Neural cell (in vitro differentiated cells): ENCODE measurements at regions not wholly inside any gene's neighbourhood (a gene's known extent, or its start where the extent isn't known, plus 50 kb on each side); places are given as distances from the start of the nearest gene placed in this dataset.

Source experiments
- H2AFZ ChIP-seq: fragments of 200-600, 300-800 bp; sonication (generic), shearing (Covaris generic); 2 replicates; pipeline ENCODE4 v1.6.0; 2014; ENCODE audit warnings: low read depth, mild to moderate bottlenecking, antibody characterized with exemption, low read length, moderate library complexity
- H3F3A ChIP-seq: fragments of 200-600 bp; shearing (Covaris generic); 2 replicates; pipeline ENCODE4 v1.6.1; 2016; ENCODE audit warnings: mild to moderate bottlenecking, moderate library complexity, mixed read lengths, antibody characterized with exemption, low read length; ENCODE audit not compliant: insufficient read depth, poor library complexity, severe bottlenecking
- H3K27ac ChIP-seq: fragments of 200-600, 300-800 bp; sonication (generic), shearing (Covaris generic); 2 replicates; pipeline ENCODE4 v1.5.1; 2014; ENCODE audit warnings: mild to moderate bottlenecking, low read length, moderate library complexity
- H3K27me3 ChIP-seq: fragments of 300-800, 200-600 bp; sonication (generic), shearing (Covaris generic); 2 replicates; pipeline ENCODE4 v1.6.0; 2014; ENCODE audit warnings: mild to moderate bottlenecking, low read depth, low read length, moderate library complexity; ENCODE audit not compliant: insufficient read depth
- H3K36me3 ChIP-seq: fragments of 300-800, 200-600 bp; sonication (generic), shearing (Covaris generic); 2 replicates; pipeline ENCODE4 v1.5.1; 2014; ENCODE audit warnings: mild to moderate bottlenecking, antibody characterized with exemption, low read length, moderate library complexity; ENCODE audit not compliant: insufficient read depth
- H3K4me2 ChIP-seq: fragments of 300-800, 200-600 bp; sonication (generic), shearing (Covaris generic); 2 replicates; pipeline ENCODE4 v1.6.0; 2014; ENCODE audit warnings: mild to moderate bottlenecking, low read length
- H3K4me3 ChIP-seq: fragments of 300-800, 200-600 bp; sonication (generic), shearing (Covaris generic); 2 replicates; pipeline ENCODE4 v1.5.1; 2014; ENCODE audit warnings: mild to moderate bottlenecking, low read length, moderate library complexity
- H3K79me2 ChIP-seq: fragments of 200-600 bp; shearing (Covaris generic); replicated peaks from 2 replicates; pipeline ENCODE4 v1.6.0; 2014; ENCODE audit warnings: mild to moderate bottlenecking, low read length, moderate library complexity; ENCODE audit not compliant: insufficient read depth
- H3K9ac ChIP-seq: fragments of 300-800, 200-600 bp; sonication (generic), shearing (Covaris generic); 2 replicates; pipeline ENCODE4 v1.6.1; 2016; ENCODE audit warnings: mild to moderate bottlenecking, low read length, mixed read lengths
- H3K9me2 ChIP-seq: fragments of 200-600 bp; shearing (Covaris generic); 2 replicates; pipeline ENCODE4 v1.6.1; 2016; ENCODE audit warnings: mild to moderate bottlenecking, low read length, mixed read lengths; ENCODE audit not compliant: insufficient read depth
- H3K9me3 ChIP-seq: fragments of 200-600, 300-800 bp; sonication (generic), shearing (Covaris generic); 2 replicates; pipeline ENCODE4 v1.6.1; 2016; ENCODE audit warnings: mild to moderate bottlenecking, mixed run types, low read length, moderate library complexity, mixed read lengths
- H4K20me1 ChIP-seq: fragments of 200-600 bp; shearing (Covaris generic); 2 replicates; pipeline ENCODE4 v1.6.1; 2016; ENCODE audit warnings: mild to moderate bottlenecking, mixed run types; ENCODE audit not compliant: insufficient read depth
- EP300 ChIP-seq: fragments of 450-650 bp; conservative IDR thresholded peaks from 2 replicates; pipeline ENCODE4 v1.6.1; 2014; ENCODE audit warnings: antibody characterized with exemption, mild to moderate bottlenecking, moderate library complexity; ENCODE audit not compliant: poor library complexity, severe bottlenecking
- EZH2 ChIP-seq: fragments of 200-600, 300-800 bp; shearing (Covaris generic), sonication (generic); IDR thresholded peaks from 2 replicates; pipeline ENCODE4 v1.6.1; 2014; ENCODE audit warnings: antibody characterized with exemption, low read length, borderline replicate concordance, mild to moderate bottlenecking; ENCODE audit not compliant: insufficient read depth, poor library complexity, severe bottlenecking
- MXI1 ChIP-seq: fragments of 450-650 bp; conservative IDR thresholded peaks from 2 replicates; pipeline ENCODE4 v1.6.1; 2014; ENCODE audit warnings: antibody characterized with exemption, mild to moderate bottlenecking; ENCODE audit not compliant: poor library complexity, severe bottlenecking
- POLR2AphosphoS5 ChIP-seq: IDR thresholded peaks from 2 replicates; pipeline ENCODE4 v1.6.1; 2012
- RAD21 ChIP-seq: fragments of 450-650 bp; conservative IDR thresholded peaks from 2 replicates; pipeline ENCODE4 v1.6.1; 2014; ENCODE audit warnings: antibody characterized with exemption, mild to moderate bottlenecking, moderate library complexity
- SMC3 ChIP-seq: fragments of 450-650 bp; conservative IDR thresholded peaks from 2 replicates; pipeline ENCODE4 v1.6.1; 2014; ENCODE audit warnings: antibody characterized with exemption, mild to moderate bottlenecking, moderate library complexity; ENCODE audit not compliant: poor library complexity
- TAF1 ChIP-seq: IDR thresholded peaks from 2 replicates; pipeline ENCODE4 v1.6.1; 2012; ENCODE audit warnings: low read depth
- TF ChIP-seq, protein P1 (sequence below): fragments of 450-650 bp; IDR thresholded peaks from 2 replicates; pipeline ENCODE4 v1.5.1; 2014; ENCODE audit warnings: antibody characterized with exemption, mild to moderate bottlenecking, moderate library complexity; ENCODE audit not compliant: poor library complexity, severe bottlenecking
- TF ChIP-seq, protein P2 (sequence below): IDR thresholded peaks from 2 replicates; pipeline ENCODE4 v1.6.1; 2012; ENCODE audit warnings: borderline replicate concordance

DNA sequence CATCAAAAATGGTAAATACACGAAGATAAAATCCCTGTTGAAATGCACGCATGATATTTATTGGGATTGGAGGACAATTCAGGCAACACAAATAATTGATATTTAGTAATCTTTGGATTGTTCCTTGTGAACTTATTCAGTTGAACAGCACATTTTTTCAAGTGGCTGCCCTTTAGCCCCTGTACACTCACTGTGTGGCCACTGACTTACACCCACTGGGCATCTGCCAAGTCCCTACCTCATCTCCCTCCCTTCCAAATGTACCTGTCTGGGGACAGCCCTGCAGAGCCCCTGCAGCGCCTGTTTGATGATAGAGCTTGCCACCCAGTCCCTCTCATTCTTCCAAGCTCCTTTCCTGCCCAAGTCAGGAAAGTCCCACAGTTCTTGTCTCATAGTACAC is 154.3 kb downstream of the GLUL start:
- Histone ChIP-seq H2AFZ (no peak overlapping the region), H3K36me3 (no peaks in the 10 kb centered on the region)
- TF ChIP-seq, protein P1, sequence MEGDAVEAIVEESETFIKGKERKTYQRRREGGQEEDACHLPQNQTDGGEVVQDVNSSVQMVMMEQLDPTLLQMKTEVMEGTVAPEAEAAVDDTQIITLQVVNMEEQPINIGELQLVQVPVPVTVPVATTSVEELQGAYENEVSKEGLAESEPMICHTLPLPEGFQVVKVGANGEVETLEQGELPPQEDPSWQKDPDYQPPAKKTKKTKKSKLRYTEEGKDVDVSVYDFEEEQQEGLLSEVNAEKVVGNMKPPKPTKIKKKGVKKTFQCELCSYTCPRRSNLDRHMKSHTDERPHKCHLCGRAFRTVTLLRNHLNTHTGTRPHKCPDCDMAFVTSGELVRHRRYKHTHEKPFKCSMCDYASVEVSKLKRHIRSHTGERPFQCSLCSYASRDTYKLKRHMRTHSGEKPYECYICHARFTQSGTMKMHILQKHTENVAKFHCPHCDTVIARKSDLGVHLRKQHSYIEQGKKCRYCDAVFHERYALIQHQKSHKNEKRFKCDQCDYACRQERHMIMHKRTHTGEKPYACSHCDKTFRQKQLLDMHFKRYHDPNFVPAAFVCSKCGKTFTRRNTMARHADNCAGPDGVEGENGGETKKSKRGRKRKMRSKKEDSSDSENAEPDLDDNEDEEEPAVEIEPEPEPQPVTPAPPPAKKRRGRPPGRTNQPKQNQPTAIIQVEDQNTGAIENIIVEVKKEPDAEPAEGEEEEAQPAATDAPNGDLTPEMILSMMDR: no peak
- TF ChIP-seq EZH2 (no peak), SMC3 (no peak), RAD21 (no peak), EP300 (no peak)

DNA sequence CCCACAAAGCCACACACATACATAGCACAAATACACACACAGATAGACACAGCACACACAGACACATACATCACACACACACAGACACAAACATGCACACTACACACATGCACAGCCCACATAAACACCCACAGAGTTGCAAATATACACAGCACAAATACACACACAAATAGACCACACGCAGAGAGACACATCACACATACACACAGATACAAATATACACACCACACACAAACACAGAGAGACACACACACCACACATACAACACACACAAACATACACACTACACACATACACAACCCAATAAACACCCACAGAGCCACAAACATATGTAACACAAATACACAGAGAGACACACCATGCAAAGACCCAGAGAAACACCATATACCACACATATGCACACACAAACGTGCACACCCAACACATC is 154.9 kb downstream of the GLUL start:
- H3K27me3 ChIP-seq: no peaks in the 10 kb centered on the region
- no peak overlapping the region for H3K27ac ChIP-seq
- H4K20me1 ChIP-seq: no peaks in the 10 kb centered on the region
- H2AFZ ChIP-seq: no peak overlapping the region
- H3K9me3 ChIP-seq: no peaks in the 10 kb centered on the region
- TF ChIP-seq RAD21 (no peak), POLR2AphosphoS5 (no peak), TAF1 (no peak), SMC3 (no peak), EP300 (no peak), MXI1 (no peak), EZH2 (no peak)
- TF ChIP-seq, protein P1: no peak
- TF ChIP-seq, protein P2, sequence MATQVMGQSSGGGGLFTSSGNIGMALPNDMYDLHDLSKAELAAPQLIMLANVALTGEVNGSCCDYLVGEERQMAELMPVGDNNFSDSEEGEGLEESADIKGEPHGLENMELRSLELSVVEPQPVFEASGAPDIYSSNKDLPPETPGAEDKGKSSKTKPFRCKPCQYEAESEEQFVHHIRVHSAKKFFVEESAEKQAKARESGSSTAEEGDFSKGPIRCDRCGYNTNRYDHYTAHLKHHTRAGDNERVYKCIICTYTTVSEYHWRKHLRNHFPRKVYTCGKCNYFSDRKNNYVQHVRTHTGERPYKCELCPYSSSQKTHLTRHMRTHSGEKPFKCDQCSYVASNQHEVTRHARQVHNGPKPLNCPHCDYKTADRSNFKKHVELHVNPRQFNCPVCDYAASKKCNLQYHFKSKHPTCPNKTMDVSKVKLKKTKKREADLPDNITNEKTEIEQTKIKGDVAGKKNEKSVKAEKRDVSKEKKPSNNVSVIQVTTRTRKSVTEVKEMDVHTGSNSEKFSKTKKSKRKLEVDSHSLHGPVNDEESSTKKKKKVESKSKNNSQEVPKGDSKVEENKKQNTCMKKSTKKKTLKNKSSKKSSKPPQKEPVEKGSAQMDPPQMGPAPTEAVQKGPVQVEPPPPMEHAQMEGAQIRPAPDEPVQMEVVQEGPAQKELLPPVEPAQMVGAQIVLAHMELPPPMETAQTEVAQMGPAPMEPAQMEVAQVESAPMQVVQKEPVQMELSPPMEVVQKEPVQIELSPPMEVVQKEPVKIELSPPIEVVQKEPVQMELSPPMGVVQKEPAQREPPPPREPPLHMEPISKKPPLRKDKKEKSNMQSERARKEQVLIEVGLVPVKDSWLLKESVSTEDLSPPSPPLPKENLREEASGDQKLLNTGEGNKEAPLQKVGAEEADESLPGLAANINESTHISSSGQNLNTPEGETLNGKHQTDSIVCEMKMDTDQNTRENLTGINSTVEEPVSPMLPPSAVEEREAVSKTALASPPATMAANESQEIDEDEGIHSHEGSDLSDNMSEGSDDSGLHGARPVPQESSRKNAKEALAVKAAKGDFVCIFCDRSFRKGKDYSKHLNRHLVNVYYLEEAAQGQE: no peak
- H3K36me3 ChIP-seq: no peaks in the 10 kb centered on the region
- no peak overlapping the region for H3K4me2 ChIP-seq
- H3K9ac ChIP-seq: no peak overlapping the region
- H3K4me3 ChIP-seq: no peak overlapping the region
- H3K79me2 ChIP-seq: no peaks in the 10 kb centered on the region
- H3K9me2 ChIP-seq: no peaks in the 10 kb centered on the region
- no peaks in the 10 kb centered on the region for H3F3A ChIP-seq

More for the DNA sequence above, 154.3 kb downstream of the GLUL start:
- no peaks in the 10 kb centered on the region for H3K9me3 ChIP-seq
- no peak overlapping the region for H3K27ac ChIP-seq
- no peaks in the 10 kb centered on the region for H3F3A ChIP-seq
- no peaks in the 10 kb centered on the region for H4K20me1 ChIP-seq
- H3K4me2 ChIP-seq: no peak overlapping the region
- H3K79me2 ChIP-seq: no peaks in the 10 kb centered on the region
- no peak overlapping the region for H3K4me3 ChIP-seq
- no peaks in the 10 kb centered on the region for H3K9me2 ChIP-seq
- no peaks in the 10 kb centered on the region for H3K27me3 ChIP-seq
- H3K9ac ChIP-seq: no peak overlapping the region
